ENCODE measurements at regions not wholly inside any gene's neighbourhood (a gene's known extent, or its start where the extent isn't known, plus 50 kb on each side); places are given as distances from the start of the nearest gene placed in this dataset.

DNA sequence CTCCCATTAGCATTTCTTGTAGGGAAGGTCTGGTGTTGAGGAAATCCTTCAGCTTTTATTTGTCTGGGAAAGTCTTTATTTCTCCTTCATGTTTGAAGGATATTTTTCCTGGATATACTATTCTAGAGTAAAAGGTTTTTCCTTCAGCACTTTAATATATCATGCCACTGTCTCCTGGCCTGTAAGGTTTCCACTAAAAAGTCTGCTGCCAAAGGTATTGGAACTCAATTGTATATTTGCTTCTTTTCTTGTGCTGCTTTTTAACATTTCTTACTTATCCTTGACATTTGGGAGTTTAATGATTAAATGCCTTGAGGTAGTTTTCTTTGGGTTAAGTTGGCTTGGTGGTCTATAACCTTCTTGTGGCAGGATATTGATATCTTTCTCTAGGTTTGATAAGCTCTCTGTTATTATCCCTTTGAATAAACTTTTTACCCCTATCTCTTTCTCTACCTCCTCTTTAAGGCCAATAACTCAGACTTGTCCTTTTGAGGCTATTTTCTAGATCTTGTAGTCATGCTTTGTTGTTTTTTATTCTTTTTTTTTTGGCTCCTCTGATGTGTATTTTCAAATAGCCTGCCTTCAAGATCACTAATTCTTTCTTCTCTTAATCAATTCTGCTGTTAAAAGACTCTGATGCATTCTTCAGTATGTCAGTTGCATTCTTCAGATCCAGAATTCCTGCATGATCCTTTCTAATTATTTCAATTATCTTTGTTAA lies 225.0 kb upstream of the ZNF217 start:
- TF ChIP-seq, protein P1, sequence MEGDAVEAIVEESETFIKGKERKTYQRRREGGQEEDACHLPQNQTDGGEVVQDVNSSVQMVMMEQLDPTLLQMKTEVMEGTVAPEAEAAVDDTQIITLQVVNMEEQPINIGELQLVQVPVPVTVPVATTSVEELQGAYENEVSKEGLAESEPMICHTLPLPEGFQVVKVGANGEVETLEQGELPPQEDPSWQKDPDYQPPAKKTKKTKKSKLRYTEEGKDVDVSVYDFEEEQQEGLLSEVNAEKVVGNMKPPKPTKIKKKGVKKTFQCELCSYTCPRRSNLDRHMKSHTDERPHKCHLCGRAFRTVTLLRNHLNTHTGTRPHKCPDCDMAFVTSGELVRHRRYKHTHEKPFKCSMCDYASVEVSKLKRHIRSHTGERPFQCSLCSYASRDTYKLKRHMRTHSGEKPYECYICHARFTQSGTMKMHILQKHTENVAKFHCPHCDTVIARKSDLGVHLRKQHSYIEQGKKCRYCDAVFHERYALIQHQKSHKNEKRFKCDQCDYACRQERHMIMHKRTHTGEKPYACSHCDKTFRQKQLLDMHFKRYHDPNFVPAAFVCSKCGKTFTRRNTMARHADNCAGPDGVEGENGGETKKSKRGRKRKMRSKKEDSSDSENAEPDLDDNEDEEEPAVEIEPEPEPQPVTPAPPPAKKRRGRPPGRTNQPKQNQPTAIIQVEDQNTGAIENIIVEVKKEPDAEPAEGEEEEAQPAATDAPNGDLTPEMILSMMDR (IDR thresholded peaks at IDR 0.05) = no peak
- no peak for TF ChIP-seq POLR2A (IDR thresholded peaks at IDR 0.05)

Data from right lobe of liver (tissue), 4 donors.